ENCODE measurements at regions not wholly inside any gene's neighbourhood (a gene's known extent, or its start where the extent isn't known, plus 50 kb on each side); places are given as distances from the start of the nearest gene placed in this dataset.
"Not testable (repeated sequence)": the region's sequence is repeated elsewhere in the genome, so short reads cannot be mapped to it uniquely, and the experiment has no call there.

GRCh38 chr4:34422472-34423175 is 1821.7 kb downstream of the ARAP2 start:
- H3K4me3 Mint-ChIP-seq = no peak overlapping the region
- no peaks in the 10 kb centered on the region for H3K27me3 Mint-ChIP-seq
- H3K27ac Mint-ChIP-seq = no peak overlapping the region
- H3K36me3 Mint-ChIP-seq (ENCODE audit: low read depth) = no peaks in the 10 kb centered on the region
- no peaks in the 10 kb centered on the region for H3K4me1 Mint-ChIP-seq (ENCODE audit: low read depth)
- intact Hi-C loops (cut with micrococcal nuclease) = no loop called here
- no peaks in the 10 kb centered on the region for H3K9me3 Mint-ChIP-seq

GRCh38 chr4:34432706-34433105 is 1811.6 kb downstream of the ARAP2 start:
- Mint-ChIP-seq H3K27me3 (no peaks in the 10 kb centered on the region), H3K9me3 (peaks cover 8% of the 10 kb centered on the region), H3K36me3 (ENCODE audit: low read depth) (no peaks in the 10 kb centered on the region), H3K4me3 (no peak overlapping the region), H3K27ac (no peak overlapping the region), H3K4me1 (ENCODE audit: low read depth) (peaks cover 6% of the 10 kb centered on the region)
- intact Hi-C loops (cut with micrococcal nuclease) = no loop called here

DNA sequence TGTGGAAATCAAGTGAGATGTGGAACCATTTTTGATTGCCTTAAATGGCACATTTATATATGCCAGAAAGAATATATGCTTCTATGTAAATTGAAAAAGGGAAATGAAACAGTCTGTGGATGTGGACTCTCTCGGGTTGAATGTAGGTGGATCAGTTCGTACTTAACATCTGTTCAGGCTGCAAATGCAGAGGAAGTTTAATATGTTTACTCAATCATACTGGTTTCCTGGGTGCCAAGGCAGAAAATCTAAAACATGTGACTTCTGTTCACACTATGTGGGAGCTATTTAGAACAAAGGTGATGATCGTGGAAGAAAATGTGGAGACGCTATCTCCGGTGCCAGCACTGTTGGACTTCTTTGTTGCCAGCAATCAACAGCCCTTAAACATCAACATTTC is 1809.9 kb downstream of the ARAP2 start:
- H3K4me3 Mint-ChIP-seq; intact Hi-C loops (cut with micrococcal nuclease); H3K36me3 Mint-ChIP-seq (ENCODE audit: low read depth); H3K9me3 Mint-ChIP-seq; H3K4me1 Mint-ChIP-seq (ENCODE audit: low read depth); H3K27me3 Mint-ChIP-seq; H3K27ac Mint-ChIP-seq: not testable (repeated sequence)

DNA sequence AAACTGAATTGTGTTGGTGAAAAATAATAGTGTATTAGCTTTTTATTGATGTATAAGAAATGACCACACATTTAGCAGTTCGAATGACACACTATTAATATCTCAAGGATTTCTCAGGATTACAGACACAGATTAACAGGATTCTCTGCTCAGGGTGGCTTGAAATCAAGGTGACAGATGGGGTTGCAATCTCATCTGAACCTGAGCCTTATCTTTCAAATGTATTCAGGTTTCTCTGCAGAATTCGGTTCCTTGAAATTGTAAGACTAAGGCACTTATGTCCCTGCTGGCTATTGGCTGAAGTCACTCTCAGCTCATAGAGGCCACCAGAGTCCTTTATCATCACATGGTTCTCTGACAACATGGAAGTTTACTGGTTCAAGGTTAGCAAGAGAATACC is 1780.1 kb downstream of the ARAP2 start:
- Mint-ChIP-seq H3K4me3 (no peak overlapping the region), H3K27me3 (no peaks in the 10 kb centered on the region), H3K36me3 (ENCODE audit: low read depth) (no peaks in the 10 kb centered on the region), H3K4me1 (ENCODE audit: low read depth) (no peaks in the 10 kb centered on the region), H3K27ac (no peak overlapping the region), H3K9me3 (no peaks in the 10 kb centered on the region)
- intact Hi-C loops (cut with micrococcal nuclease) = no loop called here

- H3K9me3 Mint-ChIP-seq = no peaks in the 10 kb centered on the region
- no peak overlapping the region for H3K27ac Mint-ChIP-seq
- no peak overlapping the region for H3K4me3 Mint-ChIP-seq
- H3K4me1 Mint-ChIP-seq (ENCODE audit: low read depth) = no peaks in the 10 kb centered on the region
- no peaks in the 10 kb centered on the region for H3K36me3 Mint-ChIP-seq (ENCODE audit: low read depth)
- H3K27me3 Mint-ChIP-seq = no peaks in the 10 kb centered on the region
- intact Hi-C loops (cut with micrococcal nuclease) = no loop called here
Observed at GRCh38 chr4:34466411-34466810, 1777.9 kb downstream of the ARAP2 start.

GRCh38 chr4:34469516-34469915 is 1774.8 kb downstream of the ARAP2 start:
- H3K27ac Mint-ChIP-seq = no peak overlapping the region
- no peaks in the 10 kb centered on the region for H3K36me3 Mint-ChIP-seq (ENCODE audit: low read depth)
- H3K4me3 Mint-ChIP-seq = no peak overlapping the region
- H3K4me1 Mint-ChIP-seq (ENCODE audit: low read depth) = no peaks in the 10 kb centered on the region
- intact Hi-C loops (cut with micrococcal nuclease) = no loop called here
- H3K27me3 Mint-ChIP-seq = no peaks in the 10 kb centered on the region
- H3K9me3 Mint-ChIP-seq = no peaks in the 10 kb centered on the region

- intact Hi-C loops (cut with micrococcal nuclease) = no loop called here
- Mint-ChIP-seq H3K27me3 (no peaks in the 10 kb centered on the region), H3K27ac (no peak overlapping the region), H3K4me3 (no peak overlapping the region), H3K36me3 (ENCODE audit: low read depth) (no peaks in the 10 kb centered on the region), H3K4me1 (ENCODE audit: low read depth) (no peaks in the 10 kb centered on the region), H3K9me3 (no peaks in the 10 kb centered on the region)
Observed at GRCh38 chr4:34485252-34485651, 1759.1 kb downstream of the ARAP2 start.

GRCh38 chr4:34486461-34487363 is 1757.6 kb downstream of the ARAP2 start:
- Mint-ChIP-seq H3K27me3 (no peaks in the 10 kb centered on the region), H3K4me1 (ENCODE audit: low read depth) (no peaks in the 10 kb centered on the region), H3K9me3 (no peaks in the 10 kb centered on the region), H3K36me3 (ENCODE audit: low read depth) (no peaks in the 10 kb centered on the region), H3K27ac (no peak overlapping the region), H3K4me3 (no peak overlapping the region)
- intact Hi-C loops (cut with micrococcal nuclease) = no loop called here

GRCh38 chr4:34492414-34492813 is 1751.9 kb downstream of the ARAP2 start:
- intact Hi-C loops (cut with micrococcal nuclease) = no loop called here
- Mint-ChIP-seq H3K4me1 (ENCODE audit: low read depth) (no peaks in the 10 kb centered on the region), H3K27ac (no peak overlapping the region), H3K36me3 (ENCODE audit: low read depth) (no peaks in the 10 kb centered on the region), H3K4me3 (no peak overlapping the region), H3K27me3 (no peaks in the 10 kb centered on the region), H3K9me3 (peaks cover 7% of the 10 kb centered on the region)

- Mint-ChIP-seq H3K4me3 (no peak overlapping the region), H3K4me1 (ENCODE audit: low read depth) (no peaks in the 10 kb centered on the region), H3K36me3 (ENCODE audit: low read depth) (no peaks in the 10 kb centered on the region), H3K9me3 (no peaks in the 10 kb centered on the region), H3K27me3 (no peaks in the 10 kb centered on the region), H3K27ac (no peak overlapping the region)
- intact Hi-C loops (cut with micrococcal nuclease) = no loop called here
Observed at GRCh38 chr4:34502086-34502485, 1742.2 kb downstream of the ARAP2 start.

DNA sequence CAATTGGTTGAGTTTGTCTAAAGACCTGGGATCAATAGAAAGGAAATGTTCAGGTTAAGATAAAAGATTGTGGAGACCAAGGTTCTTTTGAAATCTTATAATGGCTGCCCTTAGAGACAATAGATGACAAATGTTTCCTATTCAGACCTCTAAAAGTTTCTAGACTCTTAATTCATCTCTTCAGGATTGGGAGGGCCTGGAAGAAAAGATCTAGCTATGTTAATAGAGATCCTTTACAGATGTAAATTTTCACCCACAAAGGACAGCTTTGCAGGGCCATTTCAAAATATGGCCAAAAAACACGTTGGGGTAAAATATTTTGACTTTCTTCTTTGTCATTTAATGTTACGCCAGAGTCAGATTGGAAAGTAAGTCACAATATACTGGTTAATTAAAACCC is 1739.6 kb downstream of the ARAP2 start:
- H3K27me3 Mint-ChIP-seq; H3K36me3 Mint-ChIP-seq (ENCODE audit: low read depth); H3K4me3 Mint-ChIP-seq; H3K27ac Mint-ChIP-seq; intact Hi-C loops (cut with micrococcal nuclease); H3K9me3 Mint-ChIP-seq; H3K4me1 Mint-ChIP-seq (ENCODE audit: low read depth): not testable (repeated sequence)

DNA sequence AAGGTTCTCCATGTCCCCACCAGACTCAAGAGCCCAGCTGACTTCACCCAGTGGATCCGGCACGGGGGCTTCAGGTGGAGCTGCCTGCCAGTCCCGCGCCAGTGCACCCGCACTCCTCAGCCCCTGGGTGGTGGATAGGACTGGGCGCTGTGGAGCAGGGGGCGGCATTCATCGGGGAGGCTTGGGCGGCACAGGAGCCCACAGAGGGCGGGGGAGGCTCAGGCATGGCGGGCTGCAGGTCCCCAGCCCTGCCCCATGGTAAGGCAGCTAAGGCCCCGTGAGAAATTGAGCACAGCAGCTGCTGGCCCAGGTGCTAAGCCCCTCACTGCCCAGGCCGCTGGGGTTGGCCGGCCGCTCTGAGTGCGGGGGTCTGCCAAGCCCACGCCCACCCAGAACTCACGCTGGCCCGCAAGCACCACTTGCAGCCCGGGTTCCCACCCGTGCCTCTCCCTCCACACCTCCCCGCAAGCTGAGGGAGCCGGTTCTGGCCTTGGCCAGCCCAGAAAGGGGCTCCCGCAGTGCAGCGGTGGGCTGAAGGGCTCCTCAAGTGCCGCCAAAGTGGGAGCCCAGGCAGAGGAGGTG is 1737.7 kb downstream of the ARAP2 start:
- H3K36me3 Mint-ChIP-seq (ENCODE audit: low read depth); H3K4me3 Mint-ChIP-seq; H3K4me1 Mint-ChIP-seq (ENCODE audit: low read depth); H3K27ac Mint-ChIP-seq; H3K9me3 Mint-ChIP-seq; H3K27me3 Mint-ChIP-seq; intact Hi-C loops (cut with micrococcal nuclease): not testable (repeated sequence)

GRCh38 chr4:34512616-34513015 is 1731.7 kb downstream of the ARAP2 start:
- intact Hi-C loops (cut with micrococcal nuclease) = no loop called here
- Mint-ChIP-seq H3K27me3 (no peaks in the 10 kb centered on the region), H3K27ac (no peak overlapping the region), H3K9me3 (peaks cover 20% of the 10 kb centered on the region), H3K4me1 (ENCODE audit: low read depth) (no peaks in the 10 kb centered on the region), H3K36me3 (ENCODE audit: low read depth) (no peaks in the 10 kb centered on the region), H3K4me3 (no peak overlapping the region)

DNA sequence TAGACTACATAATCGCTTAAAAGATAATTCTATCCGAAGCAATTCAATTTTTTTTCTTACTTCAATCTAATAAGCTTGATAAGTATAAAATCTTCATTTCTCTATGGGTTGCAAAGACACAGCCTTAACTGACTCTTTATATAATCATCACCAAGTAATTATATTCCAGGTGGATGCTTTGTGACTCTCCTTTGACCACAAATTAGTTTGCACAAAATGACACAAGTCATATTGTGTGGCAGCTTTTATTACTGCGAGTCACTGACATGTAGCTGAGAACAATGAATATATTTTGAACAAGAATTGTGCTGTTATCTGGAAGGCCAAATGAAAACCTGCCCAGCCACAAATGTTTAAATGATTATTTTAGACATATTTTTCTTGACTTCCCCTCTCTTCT is 1727.8 kb downstream of the ARAP2 start:
- Mint-ChIP-seq H3K27me3 (no peaks in the 10 kb centered on the region), H3K27ac (no peak overlapping the region), H3K4me3 (no peak overlapping the region), H3K36me3 (ENCODE audit: low read depth) (no peaks in the 10 kb centered on the region), H3K4me1 (ENCODE audit: low read depth) (no peaks in the 10 kb centered on the region), H3K9me3 (peaks cover 20% of the 10 kb centered on the region)
- intact Hi-C loops (cut with micrococcal nuclease) = no loop called here
